HEK293T (cell line): ENCODE measurements at regions not wholly inside any gene's neighbourhood (a gene's known extent, or its start where the extent isn't known, plus 50 kb on each side); places are given as distances from the start of the nearest gene placed in this dataset.

Source experiments
- ELF4 ChIP-seq: fragments of 450-650 bp; IDR thresholded peaks from 2 replicates; pipeline ENCODE4 v1.6.1; 2017; ENCODE audit warnings: antibody characterized with exemption
- FOXA1 ChIP-seq: fragments of 450-650 bp; IDR thresholded peaks from 2 replicates; pipeline ENCODE4 v1.6.1; 2016; ENCODE audit warnings: mild to moderate bottlenecking
- FOXK2 ChIP-seq: fragments of 450-650 bp; IDR thresholded peaks from 2 replicates; pipeline ENCODE4 v1.6.1; 2016; ENCODE audit warnings: mild to moderate bottlenecking
- SP1 ChIP-seq: fragments of 450-650 bp; IDR thresholded peaks from 2 replicates; pipeline ENCODE4 v1.6.1; 2017
- SUZ12 ChIP-seq: fragments of 450-650 bp; IDR thresholded peaks from 2 replicates; pipeline ENCODE4 v1.6.1; 2016; ENCODE audit warnings: mild to moderate bottlenecking

DNA sequence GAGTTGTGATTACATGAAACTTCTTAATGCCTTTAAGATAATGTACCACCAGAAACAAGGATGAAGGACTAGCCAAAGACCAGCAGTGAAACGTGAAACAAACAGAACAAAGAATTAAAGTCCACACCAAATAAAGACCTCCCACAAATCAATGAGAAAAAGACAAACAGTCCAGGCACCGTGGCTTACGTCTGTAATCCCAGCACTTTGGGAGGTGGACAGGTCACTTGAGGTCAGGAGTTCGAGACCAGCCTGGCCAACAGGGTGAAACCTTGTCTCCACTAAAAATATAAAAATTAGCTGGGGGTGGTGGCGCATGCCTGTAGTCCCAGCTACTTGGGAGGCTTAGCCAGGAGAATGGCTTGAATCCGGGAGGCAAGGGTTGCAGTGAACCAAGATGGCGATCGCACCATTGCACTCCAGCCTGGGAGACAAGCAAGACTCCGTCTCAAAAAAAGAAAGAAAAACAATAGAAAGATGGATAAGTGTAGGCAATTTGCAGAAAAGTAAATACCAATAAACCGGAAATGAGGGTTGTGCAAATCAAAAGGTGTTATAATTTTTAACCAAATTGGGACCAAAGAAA lies 167.8 kb upstream of the GRK3 start:
- TF ChIP-seq ELF4 (no peak), FOXA1 (no peak), FOXK2 (no peak), SP1 (no peak), SUZ12 (no peak)
